H54 (cell line): ENCODE measurements at regions not wholly inside any gene's neighbourhood (a gene's known extent, or its start where the extent isn't known, plus 50 kb on each side); places are given as distances from the start of the nearest gene placed in this dataset.

Experiments
- DNase-seq: peaks from one replicate; pipeline ENCODE4 v3.0.0; 2011; ENCODE audit warnings: low spot score, mixed read lengths; ENCODE audit not compliant: insufficient read length
- FAIRE-seq: peaks from 3 replicates; lab custom pipeline; 2011; peaks lifted over from hg19 to GRCh38; lab: Jason Lieb, UNC
- POLR2A ChIP-seq: IDR thresholded peaks from 2 replicates; pipeline ENCODE4 v1.6.1; 2011; ENCODE audit warnings: low read depth, mild to moderate bottlenecking, low read length

GRCh38 chr2:2507417-2507997 is 176.4 kb upstream of the MYT1L start:
- DNase-seq (no peak), FAIRE-seq (no peak)
- TF ChIP-seq POLR2A: no peak

DNA sequence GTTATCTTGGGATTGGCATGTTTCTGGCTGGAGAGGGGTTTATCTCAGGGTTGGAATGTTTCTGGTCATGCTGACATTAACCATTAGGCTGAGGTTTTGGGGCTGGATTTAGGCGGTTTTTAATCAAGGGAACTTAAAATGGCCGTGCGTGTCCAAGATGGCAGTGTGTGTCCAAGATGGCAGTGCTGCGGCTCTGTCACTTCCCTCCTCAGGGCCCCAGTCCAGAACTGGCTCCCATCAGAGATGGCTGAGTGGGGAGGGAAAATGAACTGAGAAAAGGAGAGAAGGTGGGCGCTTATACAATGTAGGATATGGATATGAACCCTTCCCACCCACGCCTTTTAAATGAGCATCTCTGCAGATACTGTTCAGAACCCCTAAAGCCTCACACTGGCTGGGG is 175.5 kb upstream of the MYT1L start:
- no peak for FAIRE-seq
- no peak for TF ChIP-seq POLR2A
- no peak for DNase-seq

- TF ChIP-seq POLR2A: no peak
- FAIRE-seq (no peak), DNase-seq (no peak)
Observed at GRCh38 chr2:2505604-2506003, 174.5 kb upstream of the MYT1L start.

DNA sequence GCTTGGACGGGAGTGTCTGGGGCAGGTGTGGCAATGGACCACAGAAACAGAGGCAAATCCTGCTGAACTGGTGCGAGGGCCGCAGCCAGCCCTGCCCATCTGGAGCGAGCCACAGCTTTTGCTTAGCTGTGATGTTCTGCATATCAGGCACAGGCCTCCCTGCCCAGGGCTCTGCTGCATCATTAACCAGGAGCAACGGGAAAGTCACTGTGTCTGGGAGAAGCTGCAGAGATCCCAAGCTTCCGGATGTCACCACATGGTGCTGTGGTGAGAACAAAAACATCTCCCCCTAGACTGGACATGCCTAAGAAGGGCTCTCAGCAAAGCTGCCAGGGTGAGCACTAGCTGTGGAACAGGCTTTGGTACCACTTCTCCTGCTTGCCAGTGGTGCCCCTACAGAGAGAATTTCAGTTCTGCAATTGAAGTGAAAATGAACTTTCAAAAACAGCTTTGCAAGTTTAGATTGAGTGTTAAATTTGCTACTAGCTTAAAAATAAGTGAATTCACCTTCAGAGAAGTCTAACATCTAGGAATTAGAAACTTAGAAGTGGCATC is 172.9 kb upstream of the MYT1L start:
- FAIRE-seq (no peak), DNase-seq (no peak)
- no peak for TF ChIP-seq POLR2A

- DNase-seq: no peak
- FAIRE-seq: no peak
- TF ChIP-seq POLR2A: no peak
Observed at GRCh38 chr2:2502201-2502549, 171.1 kb upstream of the MYT1L start.

GRCh38 chr2:2501454-2502200 is 170.6 kb upstream of the MYT1L start:
- no peak for DNase-seq
- FAIRE-seq: no peak
- no peak for TF ChIP-seq POLR2A

DNA sequence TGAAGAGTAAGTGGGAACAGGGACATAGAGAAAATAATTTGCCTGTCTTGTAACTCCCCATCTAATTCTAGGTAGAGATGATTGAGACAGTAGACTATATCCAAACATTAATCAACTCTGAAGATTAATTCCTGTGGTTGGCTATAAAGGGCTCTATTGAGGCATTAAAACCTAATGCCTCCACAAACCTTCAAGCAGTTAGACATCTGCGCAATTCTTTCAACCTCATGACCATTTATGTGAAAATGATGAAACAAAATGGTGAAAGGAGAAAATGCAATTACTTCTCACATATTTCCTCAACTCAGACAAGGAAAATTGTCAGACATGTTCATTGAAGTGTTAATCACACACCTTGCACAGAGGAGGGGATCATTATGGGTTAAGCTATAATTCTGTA is 164.5 kb upstream of the MYT1L start:
- no peak for TF ChIP-seq POLR2A
- FAIRE-seq (no peak), DNase-seq (no peak)

DNA sequence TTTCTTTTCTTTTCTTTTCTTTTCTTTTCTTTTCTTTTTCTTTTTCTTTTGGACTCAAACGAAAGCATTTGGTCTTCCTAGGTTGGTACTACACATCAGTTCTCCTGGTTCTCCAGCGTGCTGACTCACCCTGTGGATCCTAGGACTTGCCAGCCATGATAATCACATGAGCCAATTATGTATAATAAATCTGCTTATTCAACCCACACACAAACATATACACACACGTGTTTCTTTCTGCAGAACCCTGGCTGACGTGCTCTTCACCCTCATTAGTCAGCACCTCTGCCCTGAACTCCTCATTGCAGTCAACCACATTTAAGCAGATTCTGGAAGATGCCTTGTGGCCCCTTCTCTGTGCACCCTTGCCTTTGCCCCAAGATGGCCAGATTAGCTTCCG is 162.4 kb upstream of the MYT1L start:
- DNase-seq (no peak), FAIRE-seq (no peak)
- TF ChIP-seq POLR2A: no peak

GRCh38 chr2:2492800-2493199 is 161.7 kb upstream of the MYT1L start:
- DNase-seq: no peak
- no peak for FAIRE-seq
- no peak for TF ChIP-seq POLR2A

GRCh38 chr2:2491964-2492363 is 160.9 kb upstream of the MYT1L start:
- FAIRE-seq: no peak
- DNase-seq: no peak
- TF ChIP-seq POLR2A: no peak

- DNase-seq: no peak
- TF ChIP-seq POLR2A: no peak
- FAIRE-seq: no peak
Observed at GRCh38 chr2:2484301-2484700, 153.2 kb upstream of the MYT1L start.

GRCh38 chr2:2482851-2483250 is 151.8 kb upstream of the MYT1L start:
- FAIRE-seq: no peak
- TF ChIP-seq POLR2A: no peak
- no peak for DNase-seq

- TF ChIP-seq POLR2A: no peak
- no peak for DNase-seq
- no peak for FAIRE-seq
Observed at GRCh38 chr2:2472881-2473280, 141.8 kb upstream of the MYT1L start.

DNA sequence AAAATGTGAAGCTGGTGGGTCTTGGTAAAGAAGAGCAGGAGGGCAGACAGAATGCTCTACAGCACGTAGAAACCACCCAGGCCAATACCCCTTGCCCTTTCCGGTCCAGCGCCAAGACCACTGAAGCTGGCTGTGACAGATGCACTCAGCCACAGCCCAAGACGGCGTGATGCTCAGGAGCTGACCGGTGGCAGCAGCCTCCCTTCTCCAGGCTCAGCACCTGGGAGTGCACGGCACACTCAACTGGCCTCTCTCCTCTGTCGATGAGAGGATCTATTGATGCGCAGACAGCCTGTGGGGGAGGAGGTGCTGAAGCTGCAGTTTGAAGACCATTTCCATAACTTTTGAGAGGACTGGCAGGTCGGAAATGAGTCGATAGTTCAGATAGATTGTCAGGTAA is 141.0 kb upstream of the MYT1L start:
- TF ChIP-seq POLR2A: no peak
- FAIRE-seq (no peak), DNase-seq (no peak)

DNA sequence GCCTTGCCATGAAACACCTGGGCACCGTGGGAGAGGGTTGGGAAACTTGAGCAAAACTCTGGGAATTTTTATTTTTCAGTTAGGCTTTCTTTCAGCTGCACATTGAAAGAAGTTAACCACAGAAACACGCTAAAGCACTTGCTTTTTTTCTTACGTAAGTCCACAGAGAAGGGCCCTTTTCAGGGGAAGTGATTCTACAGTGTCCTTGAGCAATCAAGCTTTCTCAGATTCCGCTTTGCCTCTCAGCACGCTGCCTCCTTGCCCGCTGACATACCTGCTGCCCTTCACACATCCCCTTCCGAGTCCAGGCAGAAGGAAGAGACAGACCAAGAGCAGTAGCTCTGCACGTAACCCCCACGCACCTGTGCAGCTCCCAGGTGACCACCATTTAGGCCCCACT is 135.5 kb upstream of the MYT1L start:
- no peak for TF ChIP-seq POLR2A
- no peak for DNase-seq
- FAIRE-seq: no peak

GRCh38 chr2:2464643-2465042 is 133.6 kb upstream of the MYT1L start:
- no peak for TF ChIP-seq POLR2A
- FAIRE-seq (no peak), DNase-seq (no peak)
